Inflammatory macrophage (primary cell): ENCODE measurements at regions not wholly inside any gene's neighbourhood (a gene's known extent, or its start where the extent isn't known, plus 50 kb on each side); places are given as distances from the start of the nearest gene placed in this dataset.

Experiments
- DNase-seq, 2 donors: peaks; one replicate each; pipeline ENCODE4 v3.0.0-alpha.2; 2020 to 2022

GRCh38 chr18:22628795-22629510 lies 211.2 kb upstream of the CTAGE1 start:
- DNase-seq, result no peak

GRCh38 chr18:22630980-22631379 lies 213.3 kb upstream of the CTAGE1 start:
- no peak for DNase-seq

- no peak for DNase-seq
These were observed 214.5 kb upstream of the CTAGE1 start for GRCh38 chr18:22632191-22632590.

GRCh38 chr18:22634464-22634863 lies 216.7 kb upstream of the CTAGE1 start:
- no peak for DNase-seq

- DNase-seq, result no peak
These were observed 220.1 kb upstream of the CTAGE1 start for GRCh38 chr18:22637787-22638186.

GRCh38 chr18:22639026-22639463 lies 221.3 kb upstream of the CTAGE1 start:
- no peak for DNase-seq

GRCh38 chr18:22639561-22639960 lies 221.8 kb upstream of the CTAGE1 start:
- DNase-seq, result no peak

GRCh38 chr18:22640281-22640842 lies 222.6 kb upstream of the CTAGE1 start:
- no peak for DNase-seq

- DNase-seq, result no peak
These were observed 224.2 kb upstream of the CTAGE1 start for GRCh38 chr18:22641958-22642357.

GRCh38 chr18:22643731-22644130 lies 226.0 kb upstream of the CTAGE1 start:
- DNase-seq, result no peak

GRCh38 chr18:22650247-22650646 lies 232.5 kb upstream of the CTAGE1 start:
- no peak for DNase-seq

- no peak for DNase-seq
These were observed 239.9 kb upstream of the CTAGE1 start for GRCh38 chr18:22657619-22658018.

- no peak for DNase-seq
These were observed 240.6 kb upstream of the CTAGE1 start for GRCh38 chr18:22658318-22658717.

- DNase-seq, result no peak
These were observed 245.7 kb upstream of the CTAGE1 start for GRCh38 chr18:22663378-22663777.

GRCh38 chr18:22666411-22666940 lies 248.8 kb upstream of the CTAGE1 start:
- no peak for DNase-seq

- DNase-seq, result no peak
These were observed 249.4 kb upstream of the CTAGE1 start for GRCh38 chr18:22667156-22667555.

GRCh38 chr18:22667616-22668422 lies 250.1 kb upstream of the CTAGE1 start:
- DNase-seq, result no peak

- no peak for DNase-seq
These were observed 250.8 kb upstream of the CTAGE1 start for GRCh38 chr18:22668496-22668895.

GRCh38 chr18:22670914-22671313 lies 253.2 kb upstream of the CTAGE1 start:
- DNase-seq, result no peak

- DNase-seq, result no peak
These were observed 255.6 kb upstream of the CTAGE1 start for GRCh38 chr18:22673182-22673862.

- DNase-seq, result no peak
These were observed 256.6 kb upstream of the CTAGE1 start for GRCh38 chr18:22674272-22674671.

- no peak for DNase-seq
These were observed 257.3 kb upstream of the CTAGE1 start for GRCh38 chr18:22675006-22675405.

- no peak for DNase-seq
These were observed 256.7 kb upstream of the RBBP8 start for GRCh38 chr18:22676423-22676822.
